ENCODE measurements at regions not wholly inside any gene's neighbourhood (a gene's known extent, or its start where the extent isn't known, plus 50 kb on each side); places are given as distances from the start of the nearest gene placed in this dataset.

- no peak for TF ChIP-seq ZNF26 (tag by site-specific recombination; IDR thresholded peaks at IDR 0.05)
- TF ChIP-seq ZNF768 (tag by site-specific recombination; IDR thresholded peaks at IDR 0.05): no peak
- no peak for TF ChIP-seq KLF8 (tag by site-specific recombination; IDR thresholded peaks at IDR 0.05)
- TF ChIP-seq ZNF571 (tag by site-specific recombination; IDR thresholded peaks at IDR 0.05): no peak
- TF ChIP-seq ZNF837 (tag by site-specific recombination; IDR thresholded peaks at IDR 0.05): no peak
- TF ChIP-seq KLF17 (tag by site-specific recombination; IDR thresholded peaks at IDR 0.05): no peak
Measured at GRCh38 chr7:52320610-52321009, 714.8 kb upstream of the POM121L12 start (continued).

- no peak overlapping the region for H3K27ac ChIP-seq (ENCODE audit: extremely low read depth, low read depth, low read length)
- H3K4me3 ChIP-seq (ENCODE audit: low read depth, low read length): no peak overlapping the region
- H3K9me3 ChIP-seq (ENCODE audit: control insufficient read depth, insufficient read depth, low read depth, low read length): no peaks in the 10 kb centered on the region
- ChIA-PET POLR2A (no interaction called here), CTCF (no interaction called here)
- no peaks in the 10 kb centered on the region for H3K36me3 ChIP-seq (ENCODE audit: control insufficient read depth in 2 of 2, insufficient read depth in 1 of 2, low read length in 2 of 2)
- no peaks in the 10 kb centered on the region for H3K4me1 ChIP-seq (ENCODE audit: control insufficient read depth, insufficient read depth, low read length)
- TF ChIP-seq ZNF341 (tag by site-specific recombination; IDR thresholded peaks at IDR 0.05; ENCODE audit: low read depth) (no peak), ZNF621 (tag by site-specific recombination; IDR thresholded peaks at IDR 0.05) (no peak), HOXC10 (CRISPR knock-in tag; IDR thresholded peaks at IDR 0.05) (no peak), ZNF449 (tag by site-specific recombination; IDR thresholded peaks at IDR 0.05) (no peak), PBX3 (CRISPR knock-in tag; IDR thresholded peaks at IDR 0.05) (no peak), TCF7L2 (IDR thresholded peaks at IDR 0.05; ENCODE audit: borderline replicate concordance, low read depth, low read length) (no peak), ZNF701 (tag by site-specific recombination; IDR thresholded peaks at IDR 0.05) (no peak), PRDM10 (tag by site-specific recombination; IDR thresholded peaks at IDR 0.05) (no peak), ZNF311 (tag by site-specific recombination; IDR thresholded peaks at IDR 0.05; ENCODE audit: borderline replicate concordance) (no peak), ZNF146 (tag by site-specific recombination; IDR thresholded peaks at IDR 0.05) (no peak), ZFHX2 (tag by site-specific recombination; conservative IDR thresholded peaks at IDR 0.05) (no peak), YY1 (tag by site-specific recombination; IDR thresholded peaks at IDR 0.05) (no peak), ATF2 (tag by site-specific recombination; IDR thresholded peaks at IDR 0.05; ENCODE audit: low read depth) (no peak), ZNF423 (tag by site-specific recombination; IDR thresholded peaks at IDR 0.05) (no peak), AEBP2 (tag by site-specific recombination; IDR thresholded peaks at IDR 0.05; ENCODE audit: borderline replicate concordance) (no peak), ZNF837 (tag by site-specific recombination; IDR thresholded peaks at IDR 0.05) (no peak), ZNF747 (tag by site-specific recombination; IDR thresholded peaks at IDR 0.05) (no peak), ZFP37 (tag by site-specific recombination; IDR thresholded peaks at IDR 0.05) (no peak)
Measured at GRCh38 chr7:52317921-52318320, 717.5 kb upstream of the POM121L12 start.

Data from HEK293 (cell line).